Spleen (tissue), 11 donors: ENCODE measurements at regions not wholly inside any gene's neighbourhood (a gene's known extent, or its start where the extent isn't known, plus 50 kb on each side); places are given as distances from the start of the nearest gene placed in this dataset.

Experiments
- DNase-seq: peaks from one replicate; pipeline ENCODE4 v3.0.0-alpha.2; 2020
- H3K27ac ChIP-seq, 8 donors: fragments of 200-600 bp; sonication (generic) in 7 of 8; 1 replicate in 4 of 8; 2 replicates in 4 of 8; pipeline versions ENCODE4 v1.5.0 to v1.8.0; 2016 to 2021; ENCODE audit warnings: inconsistent platforms in 4 of 8, mild to moderate bottlenecking in 4 of 8, moderate library complexity in 1 of 8
- H3K27me3 ChIP-seq, 7 donors: fragments of 200-600 bp; sonication (generic) in 6 of 7; replicated peaks in 1 of 7; 1 replicate in 4 of 7; 2 replicates in 3 of 7; pipeline versions ENCODE4 v1.5.0 to v1.8.0; 2016 to 2021; ENCODE audit warnings: inconsistent platforms in 3 of 7, mild to moderate bottlenecking in 1 of 7
- H3K36me3 ChIP-seq, 6 donors: fragments of 200-600 bp; sonication (generic) in 5 of 6; 1 replicate in 4 of 6; 2 replicates in 2 of 6; pipeline versions ENCODE4 v1.5.0 to v1.8.0; 2016 to 2021; ENCODE audit warnings: inconsistent platforms in 2 of 6
- H3K4me1 ChIP-seq, 6 donors: fragments of 200-600 bp; sonication (generic) in 5 of 6; 1 replicate in 3 of 6; 2 replicates in 3 of 6; pipeline versions ENCODE4 v1.5.0 to v1.8.0; 2016 to 2021; ENCODE audit warnings: inconsistent platforms in 3 of 6
- H3K4me3 ChIP-seq, 8 donors: fragments of 200-600 bp; sonication (generic) in 7 of 8; 1 replicate in 4 of 8; 2 replicates in 4 of 8; pipeline versions ENCODE4 v1.5.0 to v1.8.0; 2016 to 2021; ENCODE audit warnings: inconsistent platforms in 4 of 8, mild to moderate bottlenecking in 4 of 8, moderate library complexity in 2 of 8
- H3K9me3 ChIP-seq, 8 donors: fragments of 200-600 bp; sonication (generic) in 7 of 8; 1 replicate in 4 of 8; 2 replicates in 4 of 8; pipeline versions ENCODE4 v1.5.0 to v1.8.0; 2016 to 2021; ENCODE audit warnings: inconsistent platforms in 4 of 8
- CTCF ChIP-seq, 11 experiments: fragments of 200-600 bp in 7 of 11; fragments of 450-650 bp in 4 of 11; sonication (generic) in 4 of 11; IDR thresholded peaks in 8 of 11; conservative IDR thresholded peaks in 3 of 11; 1 replicate in 7 of 11; 2 replicates in 4 of 11; pipeline versions ENCODE4 v1.4.0 to v1.8.0; 2016 to 2021; ENCODE audit warnings: antibody characterized with exemption in 11 of 11, inconsistent platforms in 4 of 11, mild to moderate bottlenecking in 1 of 11
- POLR2A ChIP-seq, 3 donors: fragments of 450-650 bp; IDR thresholded peaks; one replicate each; pipeline ENCODE4 v1.5.1; 2017; ENCODE audit warnings: antibody characterized with exemption in 3 of 3, mild to moderate bottlenecking in 1 of 3
- POLR2AphosphoS5 ChIP-seq, 3 donors: sonication (generic); formaldehyde crosslinking; IDR thresholded peaks; one replicate each; pipeline ENCODE4 v1.5.1; 2017; ENCODE audit warnings: antibody characterized with exemption in 3 of 3
- WGBS, 5 donors: extraction: QIAGEN DNeasy Blood & Tissue Kit in 3 of 5; methylation state at CpG; one replicate each; pipeline versions ENCODE4 v1.1.5 to v1.1.7; 2013 to 2018; 5-methylcytosine and 5-hydroxymethylcytosine counted together
- intact Hi-C: fragments of 100-400 bp; cut with DNase I; formaldehyde crosslinking; loops from one replicate; pipeline ENCODE4 v1.15.0; 2023; ENCODE audit warnings: low total_unique reads
- donor health status: healthy with polysubstance abuse.
- donor health status: DM: no; HTN: no; CAD: no; lungs with moderate emphysema.
- donor health status: DM: no; HTN: no; CAD: no.
- donor health status: Bipolar disorder and iron deficiency.
- donor health status: healthy.
- donor health status: DM: no; HTN: no; CAD: no.
- donor health status: DM: yes; HTN: yes; CAD: no.

- H3K9me3 ChIP-seq = no peaks in the 10 kb centered on the region
- no peak for TF ChIP-seq CTCF (IDR thresholded peaks at IDR 0.05 in 8 of 11, conservative IDR thresholded peaks at IDR 0.05 in 3 of 11)
- no peak for TF ChIP-seq POLR2AphosphoS5 (IDR thresholded peaks at IDR 0.05)
- no peak for TF ChIP-seq POLR2A (IDR thresholded peaks at IDR 0.05)
- DNase-seq = no peak
- intact Hi-C loops = no loop called here
- 87 to 92% (median 89%) methylated on average over 6 of the region's 6 CpGs for WGBS, 5 donors
- H3K4me1 ChIP-seq = no peaks in the 10 kb centered on the region
- H3K36me3 ChIP-seq = no peaks in the 10 kb centered on the region
- H3K27ac ChIP-seq = no peak overlapping the region
- peaks cover 0 to 18% (median 0%) of the 10 kb centered on the region in 7 donors for H3K27me3 ChIP-seq
- H3K4me3 ChIP-seq = no peak overlapping the region
Measured at GRCh38 chr2:121866789-121867188, 111.3 kb downstream of the TSN start.

GRCh38 chr2:121868652-121869051 is 113.2 kb downstream of the TSN start:
- Histone ChIP-seq H3K27me3 (peaks cover 0 to 9% (median 0%) of the 10 kb centered on the region in 7 donors), H3K36me3 (no peaks in the 10 kb centered on the region), H3K27ac (no peak overlapping the region), H3K4me1 (no peaks in the 10 kb centered on the region), H3K4me3 (no peak overlapping the region), H3K9me3 (no peaks in the 10 kb centered on the region)
- WGBS, 5 donors = 78 to 88% (median 83%) methylated on average over 1 of the region's 1 CpG
- no peak for TF ChIP-seq POLR2A (IDR thresholded peaks at IDR 0.05)
- no peak for TF ChIP-seq CTCF (IDR thresholded peaks at IDR 0.05 in 8 of 11, conservative IDR thresholded peaks at IDR 0.05 in 3 of 11)
- no peak for TF ChIP-seq POLR2AphosphoS5 (IDR thresholded peaks at IDR 0.05)
- no peak for DNase-seq
- intact Hi-C loops = no loop called here

- no peak overlapping the region for H3K27ac ChIP-seq
Measured at GRCh38 chr2:121869363-121869762, 113.9 kb downstream of the TSN start.

GRCh38 chr2:121869873-121870272 is 114.4 kb downstream of the TSN start:
- peaks cover 0 to 9% (median 0%) of the 10 kb centered on the region in 7 donors for H3K27me3 ChIP-seq
- H3K27ac ChIP-seq = no peak overlapping the region
- no peak overlapping the region for H3K4me3 ChIP-seq
- WGBS, 5 donors = 81 to 90% (median 88%) methylated on average over 5 of the region's 5 CpGs
- H3K4me1 ChIP-seq = no peaks in the 10 kb centered on the region
- TF ChIP-seq CTCF (IDR thresholded peaks at IDR 0.05 in 8 of 11, conservative IDR thresholded peaks at IDR 0.05 in 3 of 11) = no peak
- no peaks in the 10 kb centered on the region for H3K9me3 ChIP-seq
- H3K36me3 ChIP-seq = no peaks in the 10 kb centered on the region
- no peak for DNase-seq
- intact Hi-C loops = no loop called here

More at GRCh38 chr2:121869363-121869762, 113.9 kb downstream of the TSN start:
- H3K36me3 ChIP-seq = no peaks in the 10 kb centered on the region
- no peak overlapping the region for H3K4me3 ChIP-seq
- intact Hi-C loops = no loop called here
- no peak for TF ChIP-seq POLR2A (IDR thresholded peaks at IDR 0.05)
- TF ChIP-seq CTCF (IDR thresholded peaks at IDR 0.05 in 8 of 11, conservative IDR thresholded peaks at IDR 0.05 in 3 of 11) = no peak
- no peak for TF ChIP-seq POLR2AphosphoS5 (IDR thresholded peaks at IDR 0.05)
- H3K9me3 ChIP-seq = no peaks in the 10 kb centered on the region
- DNase-seq = no peak
- peaks cover 0 to 9% (median 0%) of the 10 kb centered on the region in 7 donors for H3K27me3 ChIP-seq
- WGBS, 5 donors = 75 to 84% (median 78%) methylated on average over 7 of the region's 7 CpGs
- no peaks in the 10 kb centered on the region for H3K4me1 ChIP-seq
